Gastroesophageal sphincter (tissue), 4 donors: ENCODE measurements at regions not wholly inside any gene's neighbourhood (a gene's known extent, or its start where the extent isn't known, plus 50 kb on each side); places are given as distances from the start of the nearest gene placed in this dataset.

Experiments
- ATAC-seq: fragments of 150-250 bp; one replicate; pipeline ENCODE4 v1.9.1; 2016; ENCODE audit warnings: mild to moderate bottlenecking, moderate library complexity
- H3K27ac ChIP-seq, 4 donors: fragments of 200-600 bp; sonication (generic) in 3 of 4; 1 replicate in 3 of 4; 2 replicates in 1 of 4; pipeline ENCODE4 v1.5.1; 2016 to 2019
- H3K27me3 ChIP-seq: fragments of 200-600 bp; sonication (generic); one replicate; pipeline ENCODE4 v1.5.1; 2019
- H3K36me3 ChIP-seq, 2 donors: fragments of 200-600 bp; sonication (generic); one replicate each; pipeline ENCODE4 v1.5.1; 2019; ENCODE audit warnings: control low read depth in 1 of 2
- H3K4me1 ChIP-seq, 3 donors: fragments of 200-600 bp; sonication (generic); 1 replicate in 2 of 3; 2 replicates in 1 of 3; pipeline ENCODE4 v1.5.1; 2016 to 2019; ENCODE audit warnings: control low read depth in 2 of 3
- H3K4me3 ChIP-seq, 2 donors: fragments of 200-600 bp; sonication (generic); one replicate each; pipeline ENCODE4 v1.5.1; 2019; ENCODE audit warnings: mild to moderate bottlenecking in 1 of 2, moderate library complexity in 1 of 2
- H3K9me3 ChIP-seq, 3 donors: fragments of 200-600 bp; sonication (generic); one replicate each; pipeline ENCODE4 v1.5.1; 2017 to 2019; ENCODE audit warnings: control low read depth in 2 of 3
- EP300 ChIP-seq: sonication (generic); formaldehyde crosslinking; IDR thresholded peaks from one replicate; pipeline ENCODE4 v1.6.1; 2017; ENCODE audit warnings: antibody characterized with exemption, mild to moderate bottlenecking
- POLR2A ChIP-seq, 2 donors: fragments of 450-650 bp; IDR thresholded peaks; one replicate each; pipeline ENCODE4 v1.6.1; 2017; ENCODE audit warnings: antibody characterized with exemption in 2 of 2, mild to moderate bottlenecking in 2 of 2, moderate library complexity in 1 of 2
- POLR2AphosphoS5 ChIP-seq: sonication (generic); formaldehyde crosslinking; IDR thresholded peaks from one replicate; pipeline ENCODE4 v1.6.1; 2017; ENCODE audit warnings: antibody characterized with exemption
- WGBS, 2 donors: methylation state at CpG; one replicate each; pipeline ENCODE4 v1.1.5; 2018; ENCODE audit warnings: low coverage in 1 of 2; 5-methylcytosine and 5-hydroxymethylcytosine counted together
- TF ChIP-seq, protein P1 (sequence below), 4 experiments: fragments of 200-600 bp in 2 of 4; fragments of 450-650 bp in 2 of 4; sonication (generic) in 1 of 4; IDR thresholded peaks; one replicate each; pipeline ENCODE4 v1.5.1; 2017 to 2019; ENCODE audit warnings: antibody characterized with exemption in 4 of 4, mild to moderate bottlenecking in 2 of 4, moderate library complexity in 2 of 4

DNA sequence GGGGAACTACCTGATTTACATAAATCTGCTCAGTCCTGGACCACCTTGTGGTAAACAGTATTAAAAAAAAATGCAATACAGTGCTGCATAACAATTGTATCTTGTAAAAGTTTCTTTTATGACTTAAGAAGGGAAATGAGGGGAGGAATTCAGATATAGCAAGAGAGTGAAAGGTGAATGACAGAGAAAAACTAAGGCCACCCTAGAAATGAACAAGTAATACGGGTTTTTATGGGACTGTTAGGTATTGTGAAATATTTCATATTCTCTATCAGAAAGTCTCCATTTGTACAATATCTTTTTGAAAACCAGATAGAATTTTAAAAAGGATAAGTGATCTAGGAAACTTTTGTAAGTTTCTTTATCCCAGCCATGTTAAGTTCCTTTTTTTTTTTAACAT, 69.7 kb upstream of the NOCT start:
- ATAC-seq: no peak
- H3K27ac ChIP-seq: no peak overlapping the region
- H3K27me3 ChIP-seq: no peaks in the 10 kb centered on the region
- no peak overlapping the region for H3K4me3 ChIP-seq
- H3K36me3 ChIP-seq: no peaks in the 10 kb centered on the region
- WGBS, 2 donors: 96 to 100% methylated on average over 1 of the region's 1 CpG
- TF ChIP-seq POLR2A (IDR thresholded peaks at IDR 0.05) (no peak), EP300 (no peak), POLR2AphosphoS5 (no peak)
- TF ChIP-seq, protein P1, sequence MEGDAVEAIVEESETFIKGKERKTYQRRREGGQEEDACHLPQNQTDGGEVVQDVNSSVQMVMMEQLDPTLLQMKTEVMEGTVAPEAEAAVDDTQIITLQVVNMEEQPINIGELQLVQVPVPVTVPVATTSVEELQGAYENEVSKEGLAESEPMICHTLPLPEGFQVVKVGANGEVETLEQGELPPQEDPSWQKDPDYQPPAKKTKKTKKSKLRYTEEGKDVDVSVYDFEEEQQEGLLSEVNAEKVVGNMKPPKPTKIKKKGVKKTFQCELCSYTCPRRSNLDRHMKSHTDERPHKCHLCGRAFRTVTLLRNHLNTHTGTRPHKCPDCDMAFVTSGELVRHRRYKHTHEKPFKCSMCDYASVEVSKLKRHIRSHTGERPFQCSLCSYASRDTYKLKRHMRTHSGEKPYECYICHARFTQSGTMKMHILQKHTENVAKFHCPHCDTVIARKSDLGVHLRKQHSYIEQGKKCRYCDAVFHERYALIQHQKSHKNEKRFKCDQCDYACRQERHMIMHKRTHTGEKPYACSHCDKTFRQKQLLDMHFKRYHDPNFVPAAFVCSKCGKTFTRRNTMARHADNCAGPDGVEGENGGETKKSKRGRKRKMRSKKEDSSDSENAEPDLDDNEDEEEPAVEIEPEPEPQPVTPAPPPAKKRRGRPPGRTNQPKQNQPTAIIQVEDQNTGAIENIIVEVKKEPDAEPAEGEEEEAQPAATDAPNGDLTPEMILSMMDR (IDR thresholded peaks at IDR 0.05): no peak
- H3K4me1 ChIP-seq: no peaks in the 10 kb centered on the region
- no peaks in the 10 kb centered on the region for H3K9me3 ChIP-seq

DNA sequence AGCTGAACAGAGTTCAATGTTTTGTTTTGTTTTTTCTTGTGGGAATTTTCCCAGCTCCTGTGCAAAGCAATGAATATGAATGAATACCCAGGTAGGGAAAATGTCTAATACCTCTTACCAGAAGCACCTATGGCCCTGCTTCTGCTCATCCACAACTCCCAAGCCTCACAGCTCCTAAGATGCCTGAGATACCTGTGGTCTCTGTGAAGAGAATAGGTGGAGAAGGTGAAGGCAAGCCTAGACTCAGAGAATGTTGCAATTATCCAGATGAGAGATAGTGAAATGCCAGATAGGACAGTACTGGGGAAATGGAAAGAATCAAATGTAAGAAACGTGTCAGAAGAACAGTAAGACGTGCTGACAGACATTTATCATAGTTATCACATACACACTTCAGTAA, 70.2 kb upstream of the NOCT start:
- no peak overlapping the region for H3K27ac ChIP-seq

DNA sequence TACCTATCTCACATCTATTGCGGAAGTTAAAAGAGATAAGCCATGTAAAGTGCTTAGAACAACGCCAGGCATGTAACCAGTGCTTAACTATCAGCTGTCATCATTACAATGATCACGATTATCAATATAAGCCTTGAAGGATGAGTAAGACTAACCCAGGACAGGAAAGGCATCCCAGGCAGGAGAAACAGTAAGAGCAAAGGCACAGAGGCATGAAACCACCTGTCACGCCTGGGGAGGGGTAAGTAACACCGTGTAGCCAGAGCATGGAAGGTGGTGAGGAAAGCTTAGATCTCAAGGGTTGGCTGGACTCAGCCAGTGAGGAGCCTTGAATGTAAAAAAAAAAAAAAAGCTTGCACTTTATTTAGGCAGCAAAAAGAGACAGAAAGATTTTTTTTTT, 71.7 kb upstream of the NOCT start:
- Histone ChIP-seq H3K4me3 (no peak overlapping the region), H3K27ac (no peak overlapping the region), H3K27me3 (no peaks in the 10 kb centered on the region), H3K9me3 (no peaks in the 10 kb centered on the region), H3K36me3 (no peaks in the 10 kb centered on the region), H3K4me1 (no peaks in the 10 kb centered on the region)
- no peak for ATAC-seq
- TF ChIP-seq EP300 (no peak), POLR2AphosphoS5 (no peak), POLR2A (IDR thresholded peaks at IDR 0.05) (no peak)
- TF ChIP-seq, protein P1 (IDR thresholded peaks at IDR 0.05): no peak
- 96 to 100% methylated on average over 1 to 5 of the region's 5 CpGs for WGBS, 2 donors

More for the DNA sequence above, 70.2 kb upstream of the NOCT start:
- H3K36me3 ChIP-seq: no peaks in the 10 kb centered on the region
- 76 to 93% methylated on average over 2 of the region's 2 CpGs for WGBS, 2 donors
- H3K9me3 ChIP-seq: no peaks in the 10 kb centered on the region
- H3K27me3 ChIP-seq: no peaks in the 10 kb centered on the region
- no peaks in the 10 kb centered on the region for H3K4me1 ChIP-seq
- no peak for ATAC-seq
- no peak for TF ChIP-seq POLR2A (IDR thresholded peaks at IDR 0.05)
- TF ChIP-seq POLR2AphosphoS5: no peak
- TF ChIP-seq EP300: no peak
- TF ChIP-seq, protein P1 (IDR thresholded peaks at IDR 0.05): no peak
- no peak overlapping the region for H3K4me3 ChIP-seq

DNA sequence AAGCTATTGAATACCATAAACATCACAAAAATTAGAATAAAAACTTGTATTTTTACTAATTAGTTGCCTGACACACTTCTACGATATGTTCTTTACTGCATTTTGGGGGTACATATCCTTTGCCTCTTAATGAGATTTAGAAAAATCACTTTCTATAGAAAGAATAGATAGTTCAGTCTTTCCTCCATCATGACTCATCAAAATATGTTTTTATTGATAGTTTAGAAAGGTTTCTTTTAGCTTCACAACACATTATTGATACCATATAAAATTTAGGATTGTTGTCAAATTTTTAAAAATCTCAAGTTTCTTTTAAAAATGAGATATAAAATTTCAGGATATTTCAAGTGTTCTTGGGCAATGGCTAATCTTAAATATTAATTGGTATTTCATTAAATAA, 74.5 kb upstream of the NOCT start:
- Histone ChIP-seq H3K4me1 (peaks cover 0 to 5% (median 0%) of the 10 kb centered on the region in 3 donors), H3K4me3 (no peak overlapping the region), H3K27me3 (no peaks in the 10 kb centered on the region), H3K36me3 (no peaks in the 10 kb centered on the region), H3K27ac (no peak overlapping the region), H3K9me3 (no peaks in the 10 kb centered on the region)
- no peak for TF ChIP-seq POLR2AphosphoS5
- no peak for TF ChIP-seq EP300
- no peak for TF ChIP-seq POLR2A (IDR thresholded peaks at IDR 0.05)
- TF ChIP-seq, protein P1 (IDR thresholded peaks at IDR 0.05): no peak
- WGBS, 2 donors: 86 to 100% methylated on average over 1 of the region's 1 CpG
- ATAC-seq: no peak

DNA sequence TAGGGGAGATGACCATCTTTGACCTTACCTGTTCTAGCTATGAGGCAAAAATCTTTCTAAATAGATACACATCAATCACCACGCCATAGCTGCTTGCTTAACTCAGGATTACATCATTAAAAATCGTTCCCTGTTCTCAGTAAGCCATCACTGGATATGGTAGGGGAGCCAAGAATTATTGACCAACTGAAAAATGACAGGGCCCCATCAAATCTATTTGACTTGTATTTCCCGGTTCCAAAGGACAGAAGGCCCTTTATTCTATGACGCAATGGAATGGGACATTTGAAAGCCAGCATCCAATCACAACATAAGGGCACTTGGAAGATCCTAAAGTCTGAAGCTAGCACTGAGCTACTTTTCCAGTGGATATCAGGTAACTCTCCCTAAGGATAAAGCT, 75.6 kb upstream of the NOCT start:
- TF ChIP-seq POLR2AphosphoS5: no peak
- no peak for TF ChIP-seq EP300
- TF ChIP-seq, protein P1 (IDR thresholded peaks at IDR 0.05): no peak
- TF ChIP-seq POLR2A (IDR thresholded peaks at IDR 0.05): no peak
- H3K27me3 ChIP-seq: no peaks in the 10 kb centered on the region
- 76 to 80% methylated on average over 2 to 4 of the region's 4 CpGs for WGBS, 2 donors

More for the DNA sequence above, 75.6 kb upstream of the NOCT start:
- H3K36me3 ChIP-seq: no peaks in the 10 kb centered on the region
- H3K9me3 ChIP-seq: no peaks in the 10 kb centered on the region
- no peak overlapping the region for H3K4me3 ChIP-seq
- ATAC-seq: no peak
- H3K27ac ChIP-seq: no peak overlapping the region
- H3K4me1 ChIP-seq: peaks cover 0 to 5% (median 0%) of the 10 kb centered on the region in 3 donors
